ENCODE measurements at regions not wholly inside any gene's neighbourhood (a gene's known extent, or its start where the extent isn't known, plus 50 kb on each side); places are given as distances from the start of the nearest gene placed in this dataset.

DNA sequence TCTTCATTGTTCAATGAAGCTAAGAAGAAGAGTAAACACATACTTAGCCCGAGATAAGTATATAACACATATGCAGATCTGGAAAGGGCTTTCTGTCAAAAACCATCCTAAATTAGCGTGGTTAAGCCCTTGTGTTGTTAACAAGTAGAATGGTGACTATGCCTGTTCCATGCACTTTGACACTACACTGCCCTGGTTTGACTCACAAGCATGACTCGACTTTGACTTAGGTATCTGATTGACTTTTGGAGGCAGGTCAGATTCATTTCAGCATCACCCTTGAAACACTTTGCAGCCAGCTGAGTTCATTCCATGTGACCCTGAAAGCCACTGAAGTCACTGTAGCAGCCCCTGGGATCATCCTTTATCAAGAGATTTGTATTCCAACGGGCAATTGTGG is 239.8 kb downstream of the TBX18 start:
- DNase-seq (ENCODE audit: low read depth in 2 of 2), result no peak

DNA sequence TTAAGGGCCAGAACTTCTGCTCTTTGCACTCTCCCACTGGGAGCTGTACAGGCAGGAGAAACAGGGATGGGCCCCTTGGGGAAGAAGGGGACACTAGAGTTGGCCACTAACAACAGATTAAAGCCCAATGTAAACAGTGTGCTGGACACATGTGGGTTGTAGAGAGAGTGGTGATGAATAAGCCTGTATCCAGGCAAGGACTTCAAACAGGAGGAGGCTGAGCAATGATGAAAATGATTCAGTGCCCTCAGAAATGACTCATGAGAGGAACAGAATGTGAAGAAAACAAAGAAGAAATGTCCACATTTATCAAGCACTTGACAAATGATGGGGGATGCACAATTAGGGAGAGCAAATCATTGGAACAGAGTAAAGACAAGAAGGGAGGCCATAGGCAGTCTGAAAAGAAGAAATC is 242.3 kb downstream of the TBX18 start:
- DNase-seq (ENCODE audit: low read depth in 2 of 2), result no peak

DNA sequence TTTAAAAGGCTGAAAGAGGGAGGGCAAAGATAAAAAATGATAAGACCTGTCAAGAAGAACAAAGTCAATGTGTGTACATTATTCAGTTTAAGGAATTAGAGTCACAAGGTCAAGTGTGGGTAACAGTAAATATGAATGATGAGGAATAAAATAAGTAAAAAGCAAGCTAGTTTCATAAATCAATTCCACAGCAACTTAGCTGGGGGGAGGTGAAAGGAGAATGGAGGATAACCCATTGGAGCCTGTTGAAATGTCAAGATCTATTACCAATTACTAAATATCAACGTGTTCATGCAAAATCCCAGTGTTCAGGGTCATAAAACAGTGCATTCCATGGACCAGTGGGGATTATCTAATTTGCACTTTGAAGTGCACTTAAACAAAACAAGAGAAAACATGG is 242.9 kb downstream of the TBX18 start:
- DNase-seq (ENCODE audit: low read depth in 2 of 2), result no peak

DNA sequence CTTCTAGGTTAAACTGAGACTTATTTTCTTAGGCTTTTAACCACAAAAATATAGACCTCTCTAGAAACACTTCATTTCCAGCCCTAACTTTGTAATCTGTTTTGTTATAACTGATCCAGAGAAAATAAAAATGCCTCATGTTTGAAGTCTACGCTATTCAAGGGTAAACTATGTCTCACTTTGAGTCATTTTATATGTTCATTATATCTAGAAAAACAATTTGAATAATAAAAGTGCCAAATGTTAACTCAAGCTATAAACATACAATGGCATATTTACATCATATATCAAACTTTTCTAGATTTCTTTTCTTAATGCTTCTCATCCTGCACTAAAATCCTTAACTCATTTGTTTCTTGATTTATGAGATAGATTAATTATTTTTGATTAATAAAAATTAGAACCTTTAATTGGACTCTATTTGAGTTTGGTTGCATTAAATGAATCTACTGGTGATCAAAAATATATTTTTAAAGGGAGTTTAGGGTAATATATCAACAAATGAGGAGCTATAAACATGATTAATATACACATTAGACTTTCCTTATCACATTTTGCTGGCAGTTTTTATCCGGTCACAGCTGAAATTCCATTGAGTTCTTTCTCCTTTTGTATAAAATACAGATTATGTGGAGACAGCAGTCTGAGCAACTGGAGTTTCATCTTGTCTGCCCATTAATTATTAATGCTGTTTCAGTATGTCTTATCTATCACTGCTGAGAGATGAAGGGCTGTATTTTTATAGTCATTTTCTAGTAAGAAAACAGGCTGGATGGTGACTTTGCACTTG is 246.5 kb downstream of the TBX18 start:
- DNase-seq (ENCODE audit: low read depth in 2 of 2), result no peak

DNA sequence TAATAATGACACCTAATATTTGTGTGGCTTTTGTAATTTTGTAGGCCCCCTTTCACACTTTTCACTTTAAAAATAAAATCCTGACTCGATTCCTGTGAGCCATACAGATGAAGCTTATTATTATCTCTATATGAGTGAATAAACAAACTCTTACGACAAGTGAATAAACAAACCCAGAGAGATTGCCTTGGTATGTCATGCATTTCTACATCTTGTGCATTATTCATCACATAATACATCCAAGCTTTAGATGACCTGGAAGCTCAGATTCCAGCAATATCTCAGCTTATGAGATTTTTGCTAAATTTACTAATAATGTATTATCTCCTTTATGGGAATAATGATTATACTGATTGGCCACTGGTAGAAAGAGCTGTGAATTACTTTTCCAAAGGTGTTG is 248.2 kb downstream of the TBX18 start:
- no peak for DNase-seq (ENCODE audit: low read depth in 2 of 2)

DNA sequence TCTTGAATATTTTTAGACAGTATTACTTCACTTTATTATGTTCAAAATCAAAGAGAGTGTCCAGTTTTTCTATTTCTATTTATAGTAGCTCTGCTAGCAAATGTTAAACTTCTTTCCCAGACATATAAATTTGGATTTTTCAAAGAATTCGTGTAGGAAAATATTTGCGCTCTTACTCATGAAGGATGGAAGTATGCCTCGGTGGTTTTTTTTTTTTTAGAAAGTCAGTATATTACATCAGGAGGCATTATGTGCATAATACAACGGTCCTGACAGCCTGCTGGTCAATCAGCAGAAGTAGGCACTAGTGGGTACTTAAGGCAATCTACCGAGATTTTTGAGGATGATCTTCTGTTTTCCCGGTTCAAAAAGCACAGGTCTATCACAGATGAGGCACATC is 249.3 kb downstream of the TBX18 start:
- DNase-seq (ENCODE audit: low read depth in 2 of 2), result no peak

DNA sequence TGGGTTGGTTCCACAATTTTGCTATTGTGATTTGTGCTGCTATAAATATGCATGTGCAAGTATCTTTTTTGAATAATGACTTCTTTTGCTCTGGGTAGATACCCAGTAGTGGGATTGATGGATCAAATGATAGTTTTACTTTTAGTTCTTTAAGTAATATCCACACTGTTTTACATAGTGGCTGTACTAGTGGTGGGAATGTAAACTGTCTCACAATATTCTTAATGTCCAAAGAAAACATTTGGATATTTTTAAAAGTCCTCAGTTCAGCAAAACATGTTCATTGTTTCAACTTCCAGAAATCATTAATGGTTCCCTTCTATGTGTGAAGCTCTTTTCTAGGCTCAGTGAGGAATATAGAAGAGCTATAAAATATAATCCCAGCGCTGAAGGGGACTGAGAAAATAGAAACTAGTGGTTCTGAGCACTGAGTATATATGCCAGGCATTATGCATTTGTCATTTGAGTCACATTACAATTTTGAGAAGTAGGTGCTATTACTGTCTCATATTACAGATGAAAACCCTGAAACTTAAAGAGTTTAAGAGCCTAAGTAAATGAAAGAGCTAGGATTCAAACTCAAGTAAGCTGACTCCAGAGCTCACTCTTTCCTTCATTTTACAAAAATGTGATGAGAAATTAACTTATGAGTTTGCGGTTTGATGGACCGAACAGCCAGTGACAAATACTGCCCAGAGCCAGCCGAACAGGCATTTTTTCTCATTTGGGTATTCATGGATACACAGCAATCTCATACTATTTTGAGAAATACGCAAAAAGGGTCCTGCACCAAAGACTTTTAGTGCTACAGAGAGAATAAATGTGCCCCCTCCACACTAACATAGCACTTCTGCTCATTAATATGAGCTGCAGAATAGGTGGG is 250.1 kb downstream of the TBX18 start:
- no peak for DNase-seq (ENCODE audit: low read depth in 2 of 2)

DNA sequence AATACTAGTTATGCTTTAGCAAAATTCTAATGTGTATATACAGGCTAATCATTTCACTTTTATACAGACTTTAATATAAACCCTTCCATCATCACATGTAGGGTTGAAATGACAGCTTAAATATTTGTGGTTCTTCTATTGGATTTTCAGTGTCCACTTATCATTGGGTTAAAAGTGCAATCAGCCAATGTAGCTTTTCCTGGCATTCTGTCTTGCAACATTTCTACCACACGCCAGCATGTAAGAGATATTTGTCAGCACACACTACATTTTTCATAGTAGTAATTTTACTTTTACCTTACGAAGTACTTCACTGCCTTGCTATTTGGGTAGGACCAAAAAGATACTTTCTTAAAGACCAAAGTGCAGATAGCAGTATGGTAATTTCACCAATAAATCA is 252.0 kb downstream of the TBX18 start:
- DNase-seq (ENCODE audit: low read depth in 2 of 2), result no peak

DNA sequence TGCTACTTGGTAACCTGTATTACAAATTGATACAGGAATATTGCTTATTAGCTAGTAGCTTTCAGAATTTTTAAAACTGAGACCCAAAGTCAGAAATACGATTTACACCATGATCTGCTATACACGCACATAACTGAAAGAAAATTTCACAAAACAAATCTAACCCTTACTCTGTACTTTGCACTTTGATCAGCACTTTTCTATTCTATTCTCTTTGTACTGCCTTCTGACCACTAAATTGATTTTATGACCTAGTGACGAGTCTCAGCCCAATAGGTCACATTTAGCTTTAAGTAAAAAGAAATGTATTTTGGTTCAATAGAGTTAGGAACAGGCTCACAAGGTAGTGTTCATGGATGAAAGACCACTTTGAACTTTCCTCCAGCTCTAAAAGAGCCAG is 252.5 kb downstream of the TBX18 start:
- no peak for DNase-seq (ENCODE audit: low read depth in 2 of 2)

DNA sequence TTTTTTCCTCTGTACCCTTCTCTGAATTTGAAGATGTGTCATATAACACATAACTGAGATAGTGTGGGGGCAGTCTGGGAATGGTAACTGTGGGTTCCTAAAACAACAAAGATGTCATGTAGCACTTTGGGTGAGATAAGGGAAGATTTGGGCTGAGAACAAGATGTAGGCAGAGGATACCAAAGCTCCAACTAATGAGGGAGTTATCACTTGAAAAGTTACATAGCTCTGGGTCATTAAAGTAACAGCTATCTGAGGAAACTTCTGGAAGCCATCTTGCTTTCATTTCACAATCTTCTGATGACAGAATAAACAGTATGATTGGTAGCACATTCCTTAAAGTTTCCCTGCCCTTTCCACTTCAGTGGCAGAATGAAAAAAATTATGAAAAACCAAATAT is 255.4 kb downstream of the TBX18 start:
- no peak for DNase-seq (ENCODE audit: low read depth in 2 of 2)

DNA sequence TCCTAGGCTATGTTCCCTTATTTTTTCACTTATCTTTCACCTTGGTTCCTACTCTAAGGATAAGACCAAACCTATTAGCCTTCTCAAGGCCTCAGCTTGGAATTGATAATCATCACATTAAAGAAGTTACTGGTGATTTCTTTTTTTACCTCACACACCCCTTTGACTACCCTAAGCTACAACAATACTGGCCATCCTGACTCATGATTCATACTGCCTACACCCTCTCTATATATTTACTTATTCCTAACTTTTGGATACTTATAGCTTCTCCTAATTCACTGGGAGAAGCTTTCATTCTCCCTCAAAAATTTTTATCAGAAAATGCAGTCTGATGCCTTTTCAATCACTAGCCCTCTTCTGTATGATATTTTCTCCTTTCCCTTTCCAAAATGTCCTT is 256.1 kb downstream of the TBX18 start:
- no peak for DNase-seq (ENCODE audit: low read depth in 2 of 2)

DNA sequence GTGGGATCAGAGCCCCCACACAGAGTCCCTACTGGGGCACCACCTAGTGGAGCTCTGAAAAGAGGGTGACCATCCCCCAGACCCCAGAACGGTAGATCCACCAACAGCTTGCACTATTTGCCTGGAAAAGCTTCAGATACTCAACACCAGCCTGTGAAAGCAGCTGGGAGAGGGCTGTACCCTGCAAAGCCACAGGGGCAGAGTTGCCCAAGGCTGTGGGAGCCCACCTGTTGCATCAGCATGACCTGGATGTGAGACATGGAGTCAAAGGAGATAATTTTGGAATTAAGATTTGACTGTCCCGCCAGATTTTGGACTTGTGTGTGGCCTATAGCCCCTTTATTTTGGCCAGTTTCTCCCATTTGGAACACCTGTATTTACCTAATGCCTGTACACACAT is 260.4 kb downstream of the TBX18 start:
- no peak for DNase-seq (ENCODE audit: low read depth in 2 of 2)

DNA sequence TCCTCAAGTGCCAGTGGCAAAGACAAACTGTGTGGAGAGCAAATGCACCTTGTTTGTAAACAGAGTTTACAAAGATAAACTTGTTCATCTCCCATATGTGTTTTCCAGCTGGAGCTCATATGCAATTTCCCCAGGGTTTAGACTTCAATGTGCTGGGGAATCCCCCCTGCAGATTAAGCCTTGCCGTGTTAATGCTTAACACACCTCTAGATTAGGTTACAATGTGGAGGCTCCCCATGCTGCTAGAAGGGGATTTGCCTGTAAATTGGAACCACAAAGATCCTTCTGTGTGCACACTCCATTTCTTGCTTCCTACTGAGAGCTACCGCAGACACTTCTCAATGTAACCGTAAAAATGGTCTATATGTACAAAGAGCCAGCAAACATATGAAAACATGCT is 263.1 kb downstream of the TBX18 start:
- DNase-seq (ENCODE audit: low read depth in 2 of 2), result no peak

DNA sequence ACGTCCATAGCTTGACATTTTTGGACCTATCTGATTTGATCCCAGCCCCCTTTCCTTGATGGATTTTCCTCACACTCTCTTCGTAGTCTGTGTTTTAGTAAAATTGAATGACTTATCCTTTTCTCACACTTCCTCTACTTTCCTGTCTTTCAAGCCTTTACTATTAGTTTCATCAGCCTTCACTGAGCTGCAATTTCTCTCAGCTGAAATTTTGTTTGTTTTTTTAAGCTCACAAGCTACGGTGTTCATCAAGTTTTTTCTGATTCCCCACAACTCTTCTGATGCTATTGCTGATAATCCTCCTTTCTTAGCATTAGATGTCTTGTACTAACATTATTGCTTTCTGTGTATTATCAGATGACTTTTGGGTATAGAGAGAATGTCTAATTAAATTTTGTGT is 263.7 kb downstream of the TBX18 start:
- no peak for DNase-seq (ENCODE audit: low read depth in 2 of 2)

DNA sequence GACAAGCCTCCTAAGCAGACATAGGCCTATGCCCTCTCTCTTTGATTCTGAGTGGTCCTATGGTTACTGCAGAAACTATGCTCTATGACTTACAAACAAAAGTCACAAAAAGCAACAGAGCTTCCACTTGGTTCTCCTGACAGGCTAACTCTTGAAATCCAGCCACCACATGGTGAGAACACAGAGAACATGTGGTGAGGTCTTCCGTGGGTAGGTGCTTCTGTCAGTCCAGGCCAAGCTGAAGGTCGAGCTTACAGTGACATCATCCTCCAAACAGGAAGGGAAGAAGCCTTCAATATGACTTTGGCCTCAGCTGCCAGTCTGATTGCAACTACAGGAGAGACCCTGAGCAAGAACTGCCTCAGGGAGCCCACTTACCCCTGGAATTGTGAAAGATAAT is 265.5 kb downstream of the TBX18 start:
- DNase-seq (ENCODE audit: low read depth in 2 of 2), result no peak

DNA sequence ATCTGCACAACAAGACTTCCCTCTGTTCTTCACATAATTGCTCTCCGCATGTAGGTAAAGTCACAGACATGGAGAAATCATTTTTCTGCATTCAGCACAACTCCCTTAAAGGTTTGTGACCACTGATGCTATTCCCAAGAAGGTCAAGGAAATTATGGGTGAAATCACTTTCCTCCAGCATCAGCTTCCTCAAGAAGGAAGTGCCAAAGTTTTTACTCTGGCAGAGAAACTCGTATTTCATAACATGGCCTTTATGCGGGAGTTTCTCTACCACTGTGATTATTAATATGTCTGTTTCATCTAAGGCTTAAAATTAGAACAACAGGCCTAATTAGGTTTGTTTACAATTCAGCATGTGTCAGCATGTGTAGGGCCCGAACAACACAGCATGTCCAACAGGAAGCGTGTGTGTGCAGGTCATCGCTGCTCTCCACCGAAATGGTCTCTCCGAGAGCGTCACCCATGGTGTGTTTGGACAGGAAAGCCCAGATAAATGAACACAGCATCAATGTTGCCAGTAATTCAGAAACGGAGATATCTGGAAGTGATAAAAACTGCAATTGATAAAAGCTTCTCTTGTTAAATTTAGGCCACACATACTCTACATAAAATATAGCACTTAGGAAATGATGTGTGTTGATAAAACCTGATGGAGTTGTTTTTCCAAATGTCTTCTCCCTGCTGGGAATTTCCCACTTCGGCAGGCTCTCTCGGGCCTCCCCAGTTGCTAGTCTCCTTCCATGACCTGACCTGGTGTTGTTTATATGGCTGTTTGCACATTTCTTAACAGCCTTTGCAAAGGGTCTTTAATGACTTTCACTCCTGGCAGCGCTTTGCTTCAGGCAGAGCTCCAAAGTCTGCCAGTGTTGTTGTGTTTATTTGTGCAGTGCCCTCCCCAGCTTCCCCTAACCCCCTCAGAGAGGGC is 265.1 kb upstream of the CEP162 start:
- DNase-seq (ENCODE audit: low read depth in 2 of 2), result no peak

DNA sequence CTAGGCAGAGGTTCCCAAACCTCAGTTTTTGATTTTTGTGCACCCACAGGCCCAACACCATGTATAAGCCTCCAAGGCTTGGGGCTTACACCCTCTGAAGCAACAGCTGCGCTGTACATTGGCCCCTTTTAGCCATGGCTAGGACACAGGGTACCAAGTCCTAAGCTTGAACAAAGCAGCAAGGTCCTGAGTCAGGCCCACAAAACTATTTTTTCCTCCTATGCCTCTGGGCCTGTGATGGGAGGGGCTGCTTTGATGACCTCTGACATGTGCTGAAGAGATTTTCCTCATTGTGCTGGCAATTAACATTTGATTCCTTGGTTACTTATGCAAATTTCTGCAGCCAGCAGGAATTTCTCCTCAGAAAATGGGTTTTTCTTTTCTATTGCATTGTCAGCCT is 262.2 kb upstream of the CEP162 start:
- no peak for DNase-seq (ENCODE audit: low read depth in 2 of 2)

DNA sequence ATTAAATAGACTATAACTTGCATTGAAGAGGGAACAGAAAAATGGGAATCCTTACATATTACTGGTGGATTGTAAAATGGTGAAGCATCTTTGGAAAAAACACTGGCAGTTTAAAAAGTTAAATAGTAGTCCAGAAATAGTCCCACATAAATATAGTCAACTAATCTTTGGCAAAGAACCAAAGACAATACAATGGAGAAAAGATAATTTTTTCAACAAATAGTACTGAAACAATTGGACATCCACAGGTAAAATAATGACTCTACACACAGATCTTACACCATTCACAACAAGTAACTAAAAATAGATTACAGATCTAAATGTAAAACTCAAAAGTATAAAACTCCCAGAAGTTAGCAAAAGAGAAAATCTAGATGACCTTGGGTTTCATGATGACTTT is 259.1 kb upstream of the CEP162 start:
- no peak for DNase-seq (ENCODE audit: low read depth in 2 of 2)

DNA sequence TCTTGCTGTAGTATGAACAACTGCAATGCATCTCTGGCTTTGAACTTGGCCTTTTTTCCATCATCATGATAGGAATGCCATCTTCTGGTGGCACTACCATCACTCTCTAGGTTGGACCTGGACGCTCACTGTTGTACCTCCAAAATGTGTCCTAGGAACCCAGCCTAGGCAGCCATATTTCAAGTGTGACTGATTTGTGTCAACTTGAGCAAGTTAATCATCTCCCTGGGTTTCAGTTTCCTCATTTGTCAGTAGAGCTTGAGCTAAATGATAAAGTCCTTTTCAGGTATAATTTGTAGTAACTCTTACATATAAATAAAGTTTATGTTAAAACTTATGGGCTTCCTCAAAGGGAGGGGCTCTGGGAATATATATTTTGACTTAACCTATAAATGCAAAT is 241.7 kb upstream of the CEP162 start:
- DNase-seq (ENCODE audit: low read depth in 2 of 2), result no peak

DNA sequence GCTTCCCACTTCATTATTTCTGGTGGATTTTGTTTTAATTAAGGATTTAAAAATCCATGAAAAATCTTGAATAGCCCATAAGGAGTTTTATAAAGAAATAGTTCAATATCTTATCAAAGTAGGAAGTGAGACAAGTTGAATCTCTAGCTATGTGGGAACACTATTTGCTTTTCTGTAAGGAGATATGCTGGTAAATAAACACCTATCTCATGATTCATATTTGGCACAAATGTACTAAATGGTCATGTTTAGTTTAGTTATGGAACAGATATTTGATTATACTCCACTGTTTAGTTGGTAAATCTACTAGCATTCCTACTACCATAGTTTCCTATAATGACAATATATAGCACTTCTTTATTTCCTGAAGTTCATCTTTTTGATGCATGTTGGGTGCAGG is 239.9 kb upstream of the CEP162 start:
- DNase-seq (ENCODE audit: low read depth in 2 of 2), result no peak

DNA sequence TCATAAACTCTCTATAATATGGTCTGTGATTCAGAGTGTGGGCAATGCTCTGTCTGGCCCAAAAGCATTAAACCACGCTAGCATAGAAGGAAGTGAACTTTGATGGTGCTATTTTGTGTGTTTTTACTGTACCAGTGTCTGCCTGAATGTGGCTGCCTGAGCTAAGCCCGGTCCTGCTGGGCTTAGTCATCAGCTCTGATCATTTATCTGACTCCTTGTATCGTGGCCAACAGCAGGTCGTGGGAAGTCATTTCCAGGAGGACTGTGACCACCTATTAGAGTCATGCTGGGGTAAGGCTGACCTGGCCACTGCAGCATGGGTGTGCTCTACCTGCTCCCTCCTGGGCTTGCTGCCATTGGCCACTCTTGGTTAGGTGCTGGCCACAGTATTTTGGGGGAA is 239.1 kb upstream of the CEP162 start:
- DNase-seq (ENCODE audit: low read depth in 2 of 2), result no peak

DNA sequence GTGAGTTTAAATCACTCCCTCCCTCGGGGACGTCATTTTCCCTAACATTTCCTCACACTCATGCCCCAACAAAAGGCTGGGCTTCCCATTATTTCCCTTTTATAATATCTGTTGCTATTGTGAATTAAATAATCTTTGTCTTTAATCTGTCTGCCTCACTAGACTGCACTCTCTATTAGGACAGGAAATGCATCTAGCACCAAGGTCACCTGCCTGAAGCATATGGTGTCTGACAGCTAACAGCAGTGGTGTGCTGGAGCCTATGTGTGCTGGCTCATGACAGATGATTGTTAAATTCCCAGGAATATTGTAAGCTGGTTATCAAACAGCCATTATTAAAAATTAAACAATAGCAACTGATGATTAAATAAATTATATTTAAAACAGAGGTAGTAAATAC is 237.0 kb upstream of the CEP162 start:
- DNase-seq (ENCODE audit: low read depth in 2 of 2), result no peak

Measured in stimulated activated CD4-positive, alpha-beta T cell treated with anti-CD3 and anti-CD28 coated beads, Interleukin-4, amount 100 ng/mL, for 48 hours (primary cell).